HG03432 (cell line): ENCODE measurements at regions not wholly inside any gene's neighbourhood (a gene's known extent, or its start where the extent isn't known, plus 50 kb on each side); places are given as distances from the start of the nearest gene placed in this dataset.

Experiments
- ATAC-seq: cut with Tn5 transposase; IDR thresholded peaks from one replicate; pipeline ENCODE4 v1.9.1; 2021; ENCODE audit warnings: mild to moderate bottlenecking, moderate library complexity; ENCODE audit not compliant: unreplicated experiment

DNA sequence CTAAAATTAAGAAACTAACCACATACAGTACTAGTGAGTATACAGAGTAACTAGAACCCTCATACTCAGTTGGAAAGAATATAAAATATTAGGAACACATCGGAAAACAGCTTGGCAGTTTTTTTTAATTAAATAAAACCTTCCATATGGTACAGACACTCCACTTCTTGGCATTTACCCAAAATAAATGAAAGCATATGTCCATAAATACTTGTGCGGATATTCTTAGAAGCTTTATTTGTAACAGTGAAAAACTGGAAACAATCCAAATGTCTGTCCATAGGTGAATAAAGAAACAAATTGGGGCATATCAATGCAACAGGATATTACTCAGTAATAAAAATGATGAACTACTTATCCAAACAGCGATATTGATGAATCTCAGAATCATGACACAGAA lies 410.0 kb downstream of the HTR7 start:
- no peak for ATAC-seq

DNA sequence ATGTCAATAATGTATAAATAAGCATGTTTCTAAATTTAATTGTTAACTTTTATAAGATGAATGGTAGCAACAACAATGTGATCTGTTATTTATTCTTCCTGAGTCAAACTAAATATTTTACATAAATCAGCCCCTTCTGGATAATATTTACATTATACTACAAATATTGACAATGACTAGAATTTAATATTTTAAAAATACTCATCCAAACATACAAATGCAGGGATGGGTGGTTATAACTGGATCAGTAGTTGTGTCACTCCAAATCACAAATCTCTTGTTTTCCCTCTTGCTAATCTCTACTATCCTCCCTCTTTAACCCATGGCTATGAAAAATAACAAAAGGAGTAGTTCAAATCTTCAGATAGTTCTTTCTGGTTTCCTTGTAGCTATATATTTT lies 407.0 kb downstream of the HTR7 start:
- no peak for ATAC-seq

DNA sequence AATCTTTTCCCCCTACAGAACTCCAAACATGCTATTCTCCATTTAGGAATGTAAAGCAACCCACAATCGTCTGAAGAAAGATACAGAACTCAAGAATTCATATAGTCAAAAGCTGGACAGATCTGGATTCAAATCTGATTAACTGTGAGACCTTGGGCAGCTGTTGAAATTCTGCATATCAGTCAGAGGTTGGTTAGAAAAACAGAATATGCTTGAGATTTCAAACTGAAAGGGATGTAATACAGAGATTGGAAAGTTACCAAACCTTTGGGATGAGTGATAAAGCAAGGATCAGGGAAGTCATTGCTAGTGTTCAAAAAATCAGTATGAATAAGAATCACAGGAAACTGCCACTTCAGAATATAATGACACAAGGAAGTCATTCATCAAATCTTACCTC lies 406.6 kb downstream of the HTR7 start:
- no peak for ATAC-seq

DNA sequence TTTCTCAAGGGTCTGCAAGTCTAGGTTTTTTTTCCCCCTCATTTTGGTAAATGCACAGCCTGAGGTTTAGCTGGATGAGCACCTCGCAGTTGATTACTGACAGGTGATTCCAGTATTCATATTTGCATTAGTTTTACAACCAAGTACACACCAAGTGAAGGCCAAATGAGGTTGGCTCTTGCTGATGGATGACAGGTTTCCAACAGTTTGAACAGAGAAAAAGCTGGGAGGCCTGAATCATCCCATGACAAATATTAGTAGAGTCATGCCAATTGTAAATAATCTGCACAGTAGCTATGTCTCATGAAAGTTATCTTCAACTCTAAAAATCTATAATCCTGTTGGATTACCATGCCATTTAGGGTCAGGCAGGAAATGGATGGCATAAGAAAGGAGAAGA lies 399.8 kb downstream of the HTR7 start:
- no peak for ATAC-seq

DNA sequence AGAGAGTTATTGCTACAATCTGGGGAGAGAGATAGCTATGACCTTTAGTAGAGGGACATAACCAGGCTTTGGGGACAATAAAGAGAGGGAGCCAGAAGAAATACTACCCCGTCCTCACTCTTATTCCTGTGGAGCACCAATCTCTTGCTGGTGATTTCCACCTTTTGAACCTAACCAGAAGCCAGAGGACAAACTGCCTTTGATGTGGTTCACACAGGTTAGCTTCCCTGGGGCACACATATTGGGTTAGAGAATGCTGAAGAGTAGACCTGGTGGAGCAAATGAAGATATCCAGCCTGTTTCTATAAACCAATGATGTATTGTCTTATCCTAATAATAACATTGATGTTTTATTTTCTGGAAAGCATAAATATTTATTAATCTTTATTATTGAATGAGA lies 399.3 kb downstream of the HTR7 start:
- no peak for ATAC-seq

DNA sequence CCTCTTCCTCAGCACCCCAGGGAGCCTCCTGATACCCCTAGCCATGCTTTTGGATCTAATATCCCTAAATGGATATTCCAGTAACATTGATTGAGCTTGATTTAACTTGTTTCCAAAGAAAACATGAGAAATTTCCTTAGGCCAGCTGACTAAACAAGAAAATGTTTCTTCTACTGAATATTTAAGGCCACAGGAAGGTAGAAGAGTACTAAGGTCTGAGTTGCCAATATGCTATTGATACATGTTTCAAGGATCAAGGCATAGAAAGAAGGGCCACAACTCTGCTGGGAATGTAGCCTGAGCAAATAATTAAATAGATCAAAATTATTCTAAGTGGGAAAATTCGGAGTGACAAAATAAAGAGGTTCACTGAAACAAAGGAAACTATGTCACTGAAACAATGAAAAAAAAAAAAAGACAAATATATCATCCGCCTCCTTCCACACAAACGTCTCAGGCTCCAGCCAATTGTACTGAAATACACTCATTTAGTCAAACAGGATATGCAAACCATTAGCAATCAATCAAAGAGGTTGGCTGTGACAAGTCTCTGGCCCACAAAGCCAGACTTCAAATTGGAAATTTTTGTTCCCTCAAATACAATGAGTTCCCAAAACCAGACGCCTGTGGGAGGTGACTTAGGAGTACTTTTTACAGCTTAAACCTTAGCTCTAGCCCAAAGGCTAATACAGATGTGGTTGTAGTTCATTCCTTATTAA lies 396.2 kb downstream of the HTR7 start:
- no peak for ATAC-seq

DNA sequence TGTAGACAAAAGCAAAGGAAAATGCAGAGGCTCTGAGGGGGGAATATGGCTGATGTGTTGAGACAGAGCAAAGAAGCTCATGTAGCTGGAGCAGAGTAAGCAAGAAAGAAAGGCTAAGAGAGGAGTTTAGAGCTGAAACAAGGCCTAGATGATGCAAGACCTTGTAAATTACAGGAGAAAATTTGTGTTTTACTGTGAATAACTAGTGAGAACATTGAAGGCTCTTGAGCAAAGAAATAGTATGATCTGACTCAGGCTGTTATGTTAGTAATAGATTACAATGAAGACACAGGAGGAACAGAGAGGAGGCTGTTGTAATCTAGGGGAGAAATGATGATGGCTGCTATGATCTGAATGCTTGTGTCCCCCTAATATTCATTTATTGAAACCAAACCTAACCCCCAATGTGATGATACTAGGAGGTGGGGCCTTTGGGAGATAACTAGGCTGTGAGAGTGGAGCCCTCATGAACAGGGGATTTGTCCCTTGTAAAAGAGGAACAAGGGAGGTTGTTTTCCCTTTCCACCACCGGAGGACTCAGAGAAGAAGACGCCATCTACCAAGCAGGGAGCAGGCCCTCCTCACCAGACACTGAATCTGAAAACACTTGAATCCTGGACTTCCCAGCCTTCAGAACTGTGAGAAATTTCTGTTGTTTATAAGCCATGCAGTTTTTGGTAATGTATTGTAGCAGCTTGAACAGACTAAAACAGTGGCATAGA lies 394.9 kb downstream of the HTR7 start:
- no peak for ATAC-seq

DNA sequence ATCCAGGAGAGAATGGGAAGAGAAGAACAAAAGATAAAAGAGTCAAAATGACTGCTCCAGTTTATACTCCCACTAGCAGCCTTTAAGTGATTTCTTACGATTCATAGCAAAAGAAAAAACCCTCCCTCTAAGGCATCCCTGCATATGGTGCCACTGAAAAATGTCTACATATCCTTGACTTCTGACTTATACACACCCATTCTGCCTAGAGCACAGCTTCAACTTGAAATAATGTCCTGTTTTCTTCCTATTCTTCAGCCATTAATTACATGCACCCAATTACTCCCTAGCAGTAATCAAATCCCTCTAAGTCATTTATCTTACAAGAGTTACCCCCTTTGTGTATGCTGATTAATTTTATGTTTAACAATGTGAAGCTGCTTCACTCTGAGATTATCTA lies 393.5 kb downstream of the HTR7 start:
- no peak for ATAC-seq

DNA sequence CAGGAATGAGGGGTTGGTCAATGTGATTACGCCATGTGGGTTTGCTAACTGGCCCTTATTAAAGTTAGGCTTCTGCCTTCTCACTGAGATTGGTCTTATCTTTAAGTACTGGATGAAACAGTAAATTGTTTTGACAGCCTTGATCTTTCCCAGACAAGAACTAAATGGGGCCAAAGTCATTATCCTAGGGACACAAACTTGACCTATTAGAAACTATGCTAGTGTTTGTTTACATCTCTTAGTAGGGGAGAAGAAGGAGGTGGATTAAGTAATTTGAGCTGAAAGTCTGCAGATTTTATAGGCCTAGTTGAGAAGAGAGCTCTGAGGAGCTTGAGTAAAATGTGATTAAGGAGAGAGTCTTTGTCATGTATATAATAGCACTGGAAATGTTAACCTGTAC lies 386.9 kb downstream of the HTR7 start:
- ATAC-seq = no peak

DNA sequence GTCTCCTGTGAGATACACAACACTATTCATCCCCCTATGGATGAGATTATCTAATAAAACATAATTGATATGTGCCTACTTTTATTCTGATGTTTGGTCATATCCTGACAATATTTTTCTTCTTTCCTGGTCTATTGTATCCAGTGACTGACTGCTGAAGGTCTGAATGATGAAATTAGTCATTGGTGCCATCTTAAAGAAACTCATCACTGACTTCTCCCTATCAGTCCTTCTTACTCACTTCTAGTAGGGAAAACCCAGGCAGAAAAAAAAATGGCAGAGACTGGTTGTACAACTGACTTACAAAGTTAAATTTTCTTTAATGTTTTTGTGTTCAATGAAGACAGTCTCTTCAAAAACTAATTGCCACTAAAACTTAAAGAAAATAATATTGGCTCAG lies 377.4 kb downstream of the HTR7 start:
- ATAC-seq = no peak

DNA sequence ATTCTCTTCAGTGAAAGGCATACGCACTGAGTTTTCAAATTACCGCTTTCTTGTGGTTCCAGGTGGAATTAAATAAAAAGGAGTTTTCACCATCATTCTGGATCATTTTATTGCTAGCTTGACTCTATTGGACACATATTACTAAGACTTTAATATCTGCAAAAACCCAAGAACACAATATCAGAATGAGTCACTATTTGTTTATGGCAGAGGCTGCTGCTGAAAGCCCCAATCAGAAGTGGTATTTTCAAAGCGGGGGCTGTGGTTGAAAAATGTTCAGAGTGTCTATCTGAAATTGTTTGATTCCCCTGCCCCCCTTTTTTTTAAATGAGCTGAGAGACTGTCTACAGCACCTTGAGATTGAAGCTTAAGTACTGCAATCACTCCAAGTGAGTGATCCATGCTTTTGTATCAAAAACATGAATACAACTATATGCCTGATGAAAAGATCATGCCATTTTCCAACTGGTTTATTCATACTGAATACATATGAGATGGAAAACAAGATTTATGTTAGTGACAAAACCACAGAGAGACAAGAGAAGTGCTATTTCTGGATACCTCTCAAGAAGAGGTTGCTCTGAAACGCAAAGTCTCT lies 376.4 kb downstream of the HTR7 start:
- ATAC-seq = no peak

DNA sequence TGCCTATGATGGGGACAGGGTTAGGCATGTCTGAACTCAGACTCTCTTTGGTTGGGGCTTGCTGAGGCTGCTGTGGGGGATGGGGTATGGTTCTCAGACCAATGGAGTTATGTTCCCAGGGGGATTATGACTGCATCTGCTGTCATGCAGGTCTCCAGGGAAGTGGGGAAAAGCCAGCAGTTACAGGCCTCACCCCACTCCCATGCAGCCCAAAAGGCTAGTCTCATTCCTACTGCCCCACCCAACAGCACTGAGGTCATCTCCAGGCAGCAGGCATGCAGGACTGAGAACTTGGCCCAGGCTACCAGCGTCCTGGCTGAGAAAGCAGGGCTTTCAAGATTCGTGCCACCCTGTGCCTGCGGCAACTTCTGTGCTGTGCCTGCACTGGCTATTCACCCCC lies 373.3 kb downstream of the HTR7 start:
- no peak for ATAC-seq

DNA sequence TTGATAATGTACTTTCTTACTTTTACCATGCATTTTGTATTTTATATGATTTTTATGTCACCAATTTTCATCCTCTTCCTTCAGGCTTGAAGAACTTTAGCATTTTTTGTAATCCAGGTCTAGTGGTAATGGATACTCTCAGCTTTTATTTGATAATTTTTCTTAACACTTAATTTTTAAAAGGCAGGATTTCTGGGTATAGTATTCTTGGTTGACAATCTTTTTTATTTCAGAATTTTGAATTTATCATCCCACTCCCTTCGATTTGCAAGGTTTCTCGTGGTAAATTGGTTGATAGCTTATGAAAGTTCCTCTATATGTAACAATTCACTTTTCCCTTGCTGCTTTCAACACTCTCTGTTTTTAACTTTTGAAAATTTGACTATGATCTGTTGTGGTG lies 363.7 kb downstream of the HTR7 start:
- no peak for ATAC-seq

DNA sequence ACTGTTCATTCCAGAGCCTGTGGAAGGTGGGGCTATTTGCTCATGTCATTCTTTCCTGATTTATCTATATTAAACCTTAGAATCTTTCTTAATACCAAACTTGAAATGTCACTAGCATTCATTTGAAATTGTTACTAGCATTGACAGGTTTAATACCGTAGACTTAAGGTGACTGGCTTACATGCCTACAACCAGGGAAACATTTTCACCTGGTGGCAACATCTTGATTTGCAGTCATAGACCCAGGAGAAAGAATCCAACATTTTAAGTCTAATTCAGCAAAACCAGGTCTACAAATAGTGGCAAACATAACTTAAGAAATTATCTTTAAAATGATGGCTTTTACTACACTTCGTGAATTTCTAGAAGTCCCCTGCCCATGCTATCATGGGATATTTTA lies 353.7 kb downstream of the HTR7 start:
- ATAC-seq = no peak

DNA sequence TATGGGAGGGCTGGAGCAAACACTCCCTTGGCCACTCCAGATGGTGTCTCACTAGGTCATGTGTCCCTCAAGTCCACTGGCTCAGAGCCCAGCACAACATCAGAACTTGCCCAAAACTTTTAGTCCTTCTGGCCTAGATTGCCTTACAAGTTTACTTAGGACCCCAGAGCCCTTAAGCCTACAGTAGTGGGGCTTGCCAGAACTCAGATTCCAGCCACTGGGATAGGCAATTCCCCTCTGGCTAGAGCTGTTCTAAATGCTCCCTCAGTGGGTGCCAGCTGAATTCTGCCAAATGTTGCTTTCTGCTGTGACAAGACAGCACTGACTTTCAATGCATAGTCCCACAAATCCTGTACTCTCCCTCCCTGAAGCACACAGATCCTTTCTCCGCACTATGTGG lies 331.1 kb downstream of the HTR7 start:
- no peak for ATAC-seq

DNA sequence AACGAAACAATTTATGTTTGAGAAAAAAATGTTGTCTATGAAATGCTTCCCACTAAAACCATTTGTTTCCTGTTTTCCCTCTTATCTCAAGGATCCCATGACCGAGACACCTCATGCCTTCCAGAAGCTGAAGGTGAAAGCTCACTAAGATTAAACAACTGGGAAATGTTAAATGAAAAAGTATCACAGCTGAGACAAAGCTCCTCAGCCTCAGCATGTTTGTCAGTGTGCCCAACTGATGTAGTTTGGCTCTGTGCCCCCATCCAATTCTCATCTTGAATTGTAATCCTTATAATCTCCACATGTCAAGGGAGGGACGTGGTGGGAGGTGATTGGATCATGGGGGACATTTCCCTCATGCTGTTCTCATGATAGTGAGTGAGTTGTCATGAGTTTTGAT lies 327.3 kb downstream of the HTR7 start:
- ATAC-seq = no peak

DNA sequence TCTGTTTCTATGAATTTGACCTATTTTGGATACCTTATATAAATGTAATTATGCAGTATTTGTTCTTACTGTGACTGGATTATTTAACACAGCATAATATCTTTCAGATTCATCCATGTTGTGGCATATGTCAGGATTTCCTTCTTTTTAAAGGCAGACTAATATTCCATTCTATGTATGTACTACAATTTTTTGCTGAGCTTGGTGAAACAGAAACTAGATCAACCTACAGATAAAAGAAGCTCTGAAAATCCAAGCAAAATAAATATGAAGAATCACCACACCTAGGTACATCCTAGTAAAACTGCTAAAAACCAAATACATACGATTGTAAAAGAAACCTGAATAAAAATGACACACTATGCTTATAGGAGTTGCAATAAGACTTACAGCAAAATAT lies 300.5 kb downstream of the HTR7 start:
- ATAC-seq = no peak

DNA sequence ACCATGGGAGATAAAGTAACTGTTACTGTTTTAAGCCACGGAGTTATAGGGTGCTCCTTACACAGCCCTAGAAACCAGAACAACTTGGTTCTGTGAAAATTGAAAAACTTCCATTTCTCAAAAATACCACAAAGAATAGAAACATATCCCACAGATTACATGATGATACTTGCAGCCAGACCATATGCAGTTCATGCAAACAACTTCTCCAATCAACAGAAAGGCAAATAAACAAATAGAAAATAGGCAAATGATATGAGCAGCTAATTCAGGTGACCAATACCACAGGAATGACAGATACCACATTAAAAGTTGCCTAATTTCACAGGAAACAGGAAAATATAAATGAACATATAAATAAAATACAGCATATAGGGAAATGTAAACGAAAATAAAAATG lies 297.5 kb downstream of the HTR7 start:
- ATAC-seq = no peak

DNA sequence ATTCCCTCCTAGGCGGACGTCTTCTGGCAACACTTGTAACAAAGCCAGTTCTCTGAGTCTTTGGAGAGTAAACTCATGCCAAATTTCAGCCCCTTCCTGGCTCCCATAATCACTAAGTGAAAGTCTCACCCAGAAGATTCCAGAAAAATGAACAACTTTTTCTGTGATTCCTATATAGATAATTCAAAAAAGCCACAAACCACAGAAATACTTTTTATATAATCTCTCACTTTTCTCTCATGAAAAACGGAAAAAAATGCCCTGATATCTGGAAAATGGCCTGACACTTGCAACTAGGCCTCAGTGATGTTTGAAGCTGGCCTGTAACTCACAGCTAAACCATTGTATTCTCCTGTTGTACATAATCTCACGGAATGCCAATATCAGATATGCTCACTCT lies 296.2 kb downstream of the HTR7 start:
- ATAC-seq = no peak

DNA sequence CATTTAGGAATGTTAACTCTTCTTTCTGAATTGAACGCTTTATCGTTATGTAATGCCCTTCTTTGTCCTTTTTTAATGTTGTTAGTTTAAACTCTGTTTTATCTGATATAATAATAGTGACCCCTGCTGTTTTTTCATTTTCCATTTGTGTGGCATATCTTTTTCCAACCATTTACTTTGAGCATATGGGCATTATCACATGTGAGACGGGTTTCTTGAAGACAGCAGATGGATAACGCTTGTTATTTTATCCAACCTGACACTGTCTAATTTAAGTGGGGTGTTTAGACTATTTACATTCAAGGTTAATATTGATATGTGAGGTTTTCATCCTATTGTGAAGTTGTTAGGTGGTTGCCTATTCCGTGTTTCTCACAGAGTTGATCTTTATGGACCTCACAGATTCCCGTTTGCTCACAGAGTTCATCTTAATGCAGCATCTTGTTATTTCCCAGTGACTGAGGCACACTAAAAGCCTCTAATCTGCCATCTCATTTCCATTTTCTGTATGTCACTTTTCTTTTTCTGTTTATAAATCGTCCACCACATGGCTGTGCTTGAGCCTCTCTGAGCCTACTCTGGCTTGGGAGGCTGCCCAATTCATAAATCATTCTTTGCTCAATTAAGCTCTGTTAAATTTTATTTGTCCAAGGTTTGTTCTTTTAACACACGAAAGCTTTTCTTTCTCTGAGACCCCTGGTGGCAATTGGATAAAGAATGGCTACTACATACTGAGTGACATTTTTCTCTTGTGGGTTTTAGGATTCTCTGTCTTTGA lies 286.2 kb downstream of the HTR7 start:
- no peak for ATAC-seq

DNA sequence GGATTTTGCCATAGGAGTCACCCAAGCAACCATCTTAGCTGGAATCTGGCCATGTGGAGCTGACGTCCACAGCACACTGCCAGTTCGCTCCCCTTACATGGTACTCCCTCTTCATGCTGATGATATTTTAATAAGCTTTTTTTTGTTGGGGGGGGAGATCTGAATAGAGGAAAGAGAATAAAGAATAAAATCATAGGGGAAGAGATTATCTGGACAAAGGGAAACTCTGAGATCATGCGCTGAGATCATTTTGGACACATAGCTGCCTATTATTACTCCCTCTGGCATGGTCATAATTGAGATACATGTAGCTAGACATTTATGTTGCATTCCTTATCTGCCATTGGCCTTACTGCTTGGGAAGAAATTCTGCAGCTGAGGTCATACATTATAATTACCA lies 282.7 kb downstream of the HTR7 start:
- ATAC-seq = no peak

DNA sequence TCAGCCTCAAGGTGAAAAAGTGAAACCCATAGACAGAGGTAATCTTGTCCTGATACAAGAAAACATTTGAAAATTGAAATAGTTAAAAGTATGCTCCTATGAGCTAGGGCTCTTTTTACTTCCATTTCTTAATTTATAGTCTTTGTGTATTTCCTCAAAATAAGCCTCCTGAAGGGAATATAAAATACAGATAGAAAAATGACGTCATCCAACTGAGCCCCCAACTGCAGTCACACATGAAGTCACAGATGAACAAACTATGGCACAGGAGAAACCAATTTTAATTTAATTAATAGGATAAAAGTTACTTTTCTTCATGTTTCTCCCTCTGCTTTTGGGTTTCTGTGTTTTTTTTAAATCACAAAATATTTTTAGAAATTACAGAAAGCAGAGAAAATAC lies 280.3 kb downstream of the HTR7 start:
- ATAC-seq = no peak
